ENCODE measurements at regions not wholly inside any gene's neighbourhood (a gene's known extent, or its start where the extent isn't known, plus 50 kb on each side); places are given as distances from the start of the nearest gene placed in this dataset.

DNA sequence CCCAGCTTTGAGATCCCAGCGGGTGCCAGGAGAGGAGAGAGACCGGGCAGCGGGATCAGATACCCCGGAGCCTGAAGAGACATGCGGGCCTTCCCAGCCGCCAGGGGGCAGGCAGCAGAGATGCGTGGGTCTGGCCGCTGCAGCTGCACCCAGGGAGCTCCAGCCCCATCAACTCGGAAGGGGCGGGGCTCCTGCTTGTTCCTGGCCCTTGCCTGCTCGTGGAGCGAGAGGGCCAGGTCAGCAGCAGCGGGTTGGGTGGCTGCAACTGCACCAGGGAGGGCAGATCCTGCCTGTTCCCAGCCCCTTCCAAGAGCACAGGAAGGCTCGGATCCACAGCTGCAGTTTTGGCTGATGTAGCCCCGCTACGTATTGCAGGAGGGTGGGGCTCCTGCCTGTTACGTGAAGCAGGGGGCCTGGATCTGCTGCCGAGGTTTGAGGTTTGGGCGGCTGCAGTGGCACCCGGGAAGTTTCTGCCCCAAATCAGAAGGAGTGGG is 532.8 kb downstream of the RFPL4B start:
- TF ChIP-seq CTCF (conservative IDR thresholded peaks at IDR 0.05) = peak; percentile 75
- TF ChIP-seq ZFX (IDR thresholded peaks at IDR 0.05) = no peak

All from C4-2B (cell line).